ENCODE measurements at regions not wholly inside any gene's neighbourhood (a gene's known extent, or its start where the extent isn't known, plus 50 kb on each side); places are given as distances from the start of the nearest gene placed in this dataset.

GRCh38 chr14:82879949-82880535 is 1346.4 kb upstream of the SEL1L start:
- no peak overlapping the region for H3K27ac ChIP-seq
- no peak for DNase-seq (ENCODE audit: low read depth in 1 of 2, low spot score in 1 of 2)
- H3K4me1 ChIP-seq, result no peaks in the 10 kb centered on the region
- no peaks in the 10 kb centered on the region for H3K9me3 ChIP-seq
- H3K4me3 ChIP-seq, result no peak overlapping the region
- no peak for FAIRE-seq
- no peak for TF ChIP-seq USF2 (IDR thresholded peaks at IDR 0.05)
- no peak for TF ChIP-seq PHF8 (IDR thresholded peaks at IDR 0.05; ENCODE audit: borderline replicate concordance, low read depth)
- no peak for TF ChIP-seq MAX (IDR thresholded peaks at IDR 0.05)
- no peak for TF ChIP-seq ZC3H11A (IDR thresholded peaks at IDR 0.05)
- TF ChIP-seq TP53 (CRISPR knock-in tag; IDR thresholded peaks at IDR 0.05), result no peak
- no peak for TF ChIP-seq EHMT2 (IDR thresholded peaks at IDR 0.05; ENCODE audit: low read depth)
- no peak for TF ChIP-seq NR3C1 (IDR thresholded peaks at IDR 0.05)
- TF ChIP-seq BHLHE40 (IDR thresholded peaks at IDR 0.05; ENCODE audit: low read depth, low read length), result no peak
- no peak for TF ChIP-seq CBX8 (IDR thresholded peaks at IDR 0.05)
- no peak for TF ChIP-seq POLR2AphosphoS2 (conservative IDR thresholded peaks at IDR 0.05; ENCODE audit: low read length)
- no peak for TF ChIP-seq HOXB5 (CRISPR knock-in tag; IDR thresholded peaks at IDR 0.05)
- TF ChIP-seq PBX3 (IDR thresholded peaks at IDR 0.05), result no peak
- TF ChIP-seq E2F6 (IDR thresholded peaks at IDR 0.05; ENCODE audit: borderline replicate concordance, low read depth), result no peak
- no peak overlapping the region for H3K4me2 ChIP-seq
- WGBS (ENCODE audit: missing lambda C conversion rate), result under 1% methylated on average over 5 of the region's 5 CpGs
- ChIA-PET POLR2A (no interaction called here), CTCF (no interaction called here)
- ATAC-seq, result no peak

GRCh38 chr14:82886670-82887069 is 1353.0 kb upstream of the SEL1L start:
- no peaks in the 10 kb centered on the region for H3K9me3 ChIP-seq
- FAIRE-seq, result no peak
- no peak overlapping the region for H3K4me2 ChIP-seq
- H3K4me1 ChIP-seq, result no peaks in the 10 kb centered on the region
- no peak overlapping the region for H3K27ac ChIP-seq
- ATAC-seq, result no peak
- ChIA-PET CTCF (no interaction called here), POLR2A (no interaction called here)
- WGBS (ENCODE audit: missing lambda C conversion rate), result 3% methylated on average over 1 of the region's 1 CpG
- H3K4me3 ChIP-seq, result no peak overlapping the region
- TF ChIP-seq USF2 (IDR thresholded peaks at IDR 0.05), result no peak
- no peak for TF ChIP-seq HOXB13 (CRISPR knock-in tag; IDR thresholded peaks at IDR 0.05; ENCODE audit: low read depth)
- no peak for TF ChIP-seq HDAC2 (IDR thresholded peaks at IDR 0.05)
- no peak for TF ChIP-seq CHD4 (IDR thresholded peaks at IDR 0.05; ENCODE audit: borderline replicate concordance)
- no peak for TF ChIP-seq ZSCAN20 (CRISPR knock-in tag; IDR thresholded peaks at IDR 0.05)
- TF ChIP-seq ELK1 (IDR thresholded peaks at IDR 0.05; ENCODE audit: low read depth, low read length), result no peak
- no peak for TF ChIP-seq SMC3 (IDR thresholded peaks at IDR 0.05)
- no peak for TF ChIP-seq JUN (IDR thresholded peaks at IDR 0.05)
- TF ChIP-seq MAZ (IDR thresholded peaks at IDR 0.05; ENCODE audit: borderline replicate concordance, low read depth, low read length), result no peak
- TF ChIP-seq REST (IDR thresholded peaks at IDR 0.05), result no peak
- no peak for TF ChIP-seq CBX8 (IDR thresholded peaks at IDR 0.05)
- no peak for TF ChIP-seq HOXB5 (CRISPR knock-in tag; IDR thresholded peaks at IDR 0.05)
- no peak for TF ChIP-seq MAFK (IDR thresholded peaks at IDR 0.05; ENCODE audit: partially characterized antibody)
- TF ChIP-seq KDM5A (IDR thresholded peaks at IDR 0.05), result no peak
- DNase-seq (ENCODE audit: low read depth in 1 of 2, low spot score in 1 of 2), result no peak
